GM19239 (cell line): ENCODE measurements at regions not wholly inside any gene's neighbourhood (a gene's known extent, or its start where the extent isn't known, plus 50 kb on each side); places are given as distances from the start of the nearest gene placed in this dataset.

ENCODE experiments used
- DNase-seq: peaks from one replicate; pipeline ENCODE4 v3.0.0; 2011; ENCODE audit warnings: low spot score; ENCODE audit not compliant: insufficient read length
- FAIRE-seq: peaks from 2 replicates; lab custom pipeline; 2011; peaks lifted over from hg19 to GRCh38; lab: Jason Lieb, UNC

DNA sequence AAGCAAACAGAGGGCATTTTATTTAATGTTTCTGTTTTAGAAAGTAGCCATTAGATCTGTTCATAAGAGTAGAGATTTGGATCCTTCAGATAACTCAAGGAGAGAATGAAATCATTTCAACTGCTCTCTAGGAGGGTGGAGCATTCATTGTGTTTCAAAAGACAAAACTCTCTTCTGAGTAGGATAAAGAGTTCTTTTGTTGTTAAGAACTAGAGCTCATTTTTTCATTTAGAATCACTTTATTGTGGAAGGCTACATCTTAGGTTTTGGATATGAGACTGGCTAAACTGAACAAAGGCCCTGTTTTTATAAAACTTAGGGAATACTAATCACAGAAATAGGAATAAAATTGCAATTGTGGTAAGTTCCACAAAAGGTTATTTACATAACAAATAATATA, 193.9 kb upstream of the PCDH10 start:
- FAIRE-seq: no peak

DNA sequence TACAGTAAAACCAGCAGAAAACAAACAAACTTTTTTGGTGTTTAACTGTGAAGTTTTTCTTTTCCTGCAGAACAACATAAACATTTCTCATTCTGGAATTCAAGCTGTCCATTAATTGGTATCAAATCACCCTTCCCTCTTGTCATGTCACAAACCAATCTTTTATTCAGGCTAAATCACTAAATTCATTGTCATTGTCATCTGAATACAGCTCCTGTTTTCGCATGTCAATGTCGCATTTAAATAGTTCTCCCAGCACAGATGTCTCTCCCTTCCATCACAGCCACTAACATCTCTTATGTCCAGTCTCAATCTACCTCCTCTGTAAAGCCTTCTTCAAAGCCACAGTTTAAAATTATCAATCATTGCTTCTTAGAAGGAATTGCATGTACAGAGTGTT, 192.1 kb upstream of the PCDH10 start:
- no peak for FAIRE-seq

More for the DNA sequence above, 193.9 kb upstream of the PCDH10 start:
- DNase-seq: no peak

DNA sequence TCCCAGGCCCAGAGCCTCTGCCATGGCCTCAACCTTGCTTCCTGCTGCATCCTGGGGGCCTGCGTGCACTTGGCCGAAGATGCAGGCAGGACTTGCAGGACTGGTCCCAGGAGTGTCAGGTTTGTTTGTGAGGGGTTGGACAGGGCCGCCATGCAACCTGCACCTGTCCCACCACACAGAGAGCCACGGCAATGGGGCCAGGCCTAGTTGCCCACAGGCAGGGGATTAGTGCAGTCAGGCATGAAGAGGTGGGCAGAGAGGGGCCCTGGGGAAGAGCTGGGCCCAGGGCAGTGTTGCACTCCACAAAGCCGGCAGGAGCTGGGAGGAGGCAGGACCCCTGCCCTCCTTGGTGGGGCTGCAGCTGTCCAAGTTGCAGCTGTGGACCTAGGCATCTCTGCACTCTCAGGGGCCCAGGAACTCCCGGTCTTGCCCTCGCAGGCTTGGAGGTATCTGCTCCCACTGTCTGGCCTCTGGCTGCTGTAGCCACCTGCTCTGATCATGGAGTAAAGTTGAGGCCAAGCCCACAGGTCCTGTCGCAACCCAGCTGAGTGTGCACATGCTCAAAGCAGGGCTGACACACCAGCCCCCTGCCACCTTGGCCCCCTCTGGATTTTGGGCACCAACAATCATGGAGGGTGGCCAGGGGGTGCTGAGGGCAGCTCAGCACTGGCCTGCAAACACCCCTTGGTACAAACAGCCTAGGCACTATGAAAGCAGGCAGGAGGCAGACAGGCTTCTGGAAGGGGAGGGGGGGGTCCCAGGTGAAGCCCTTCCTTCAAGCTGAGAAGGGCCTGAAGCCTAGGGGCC, 190.4 kb upstream of the PCDH10 start:
- DNase-seq: no peak
- no peak for FAIRE-seq

More for the DNA sequence above, 192.1 kb upstream of the PCDH10 start:
- no peak for DNase-seq

DNA sequence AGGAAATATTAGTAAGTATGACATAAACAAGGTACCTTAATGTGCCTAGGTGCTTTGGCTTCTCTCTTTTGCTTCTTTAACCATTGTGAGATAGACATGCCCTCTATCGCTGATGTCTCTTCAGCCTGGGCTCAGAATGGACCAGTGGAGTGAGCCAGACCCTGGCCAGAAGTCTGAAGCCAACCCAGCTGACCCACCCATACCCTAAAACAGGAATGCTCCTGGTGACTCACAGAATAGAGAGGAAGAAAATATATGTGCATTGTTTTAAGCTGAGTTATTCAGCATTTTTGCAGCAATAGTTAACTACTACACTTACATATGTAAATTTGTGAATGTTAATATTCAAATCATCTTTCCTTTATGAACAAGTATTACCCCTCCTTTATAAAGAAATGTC, 167.5 kb upstream of the PCDH10 start:
- DNase-seq (no peak), FAIRE-seq (no peak)

DNA sequence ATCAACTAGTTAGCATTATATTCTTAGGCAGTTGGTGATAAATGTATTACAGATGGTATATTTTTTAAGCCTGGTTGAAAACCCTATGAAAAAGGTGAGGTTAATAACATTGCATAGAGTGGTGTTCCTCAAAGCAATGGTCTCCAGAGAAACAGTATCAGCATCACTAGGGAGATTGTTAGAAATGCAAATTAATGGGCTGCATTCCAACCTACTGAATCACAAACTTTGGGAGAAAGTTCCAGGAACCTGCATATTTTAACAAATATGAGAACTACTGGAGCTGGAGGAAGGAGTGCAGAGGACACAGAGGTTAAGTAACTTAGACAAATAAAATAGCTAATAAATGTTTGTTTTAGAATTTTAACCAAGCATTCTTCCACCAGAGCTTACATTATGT, 166.9 kb upstream of the PCDH10 start:
- DNase-seq: no peak

DNA sequence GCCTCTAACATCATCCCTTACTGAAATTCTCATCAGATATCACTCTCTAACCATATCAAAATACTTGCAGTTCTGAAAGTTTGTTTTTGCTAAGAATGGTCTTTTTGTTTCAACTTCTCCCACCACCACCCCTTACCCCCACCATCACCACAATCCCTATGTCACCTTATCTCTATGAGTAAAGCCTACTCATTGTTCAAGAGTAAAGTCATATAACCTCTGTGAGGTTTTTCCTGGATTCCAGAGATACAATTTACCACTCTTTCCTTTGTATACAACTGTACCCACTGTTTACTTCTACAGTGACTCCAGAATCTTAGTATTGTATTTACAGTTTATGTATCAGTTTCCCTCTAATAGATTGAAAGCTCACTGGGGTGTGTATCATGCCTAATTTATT, 158.0 kb upstream of the PCDH10 start:
- DNase-seq: no peak
- no peak for FAIRE-seq

More for the DNA sequence above, 166.9 kb upstream of the PCDH10 start:
- FAIRE-seq: no peak

DNA sequence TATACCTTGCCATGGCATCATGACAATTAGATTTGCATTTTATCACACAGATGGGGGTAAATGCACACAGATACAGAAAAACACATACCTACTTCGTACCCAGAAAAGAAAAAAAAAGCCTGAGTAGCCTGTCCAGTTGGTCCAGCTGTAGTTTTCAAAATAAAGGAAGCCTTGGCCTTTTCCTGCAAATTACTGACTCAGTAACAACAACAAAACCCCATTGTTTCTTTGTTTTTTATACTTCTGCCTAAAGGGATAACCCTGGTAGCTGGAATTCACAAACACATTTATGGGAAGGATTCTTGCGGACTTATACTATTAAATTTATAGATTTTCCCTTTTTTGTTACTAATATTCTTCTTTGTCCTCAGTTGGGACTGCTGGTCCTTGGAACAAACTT, 156.4 kb upstream of the PCDH10 start:
- FAIRE-seq (no peak), DNase-seq (no peak)

DNA sequence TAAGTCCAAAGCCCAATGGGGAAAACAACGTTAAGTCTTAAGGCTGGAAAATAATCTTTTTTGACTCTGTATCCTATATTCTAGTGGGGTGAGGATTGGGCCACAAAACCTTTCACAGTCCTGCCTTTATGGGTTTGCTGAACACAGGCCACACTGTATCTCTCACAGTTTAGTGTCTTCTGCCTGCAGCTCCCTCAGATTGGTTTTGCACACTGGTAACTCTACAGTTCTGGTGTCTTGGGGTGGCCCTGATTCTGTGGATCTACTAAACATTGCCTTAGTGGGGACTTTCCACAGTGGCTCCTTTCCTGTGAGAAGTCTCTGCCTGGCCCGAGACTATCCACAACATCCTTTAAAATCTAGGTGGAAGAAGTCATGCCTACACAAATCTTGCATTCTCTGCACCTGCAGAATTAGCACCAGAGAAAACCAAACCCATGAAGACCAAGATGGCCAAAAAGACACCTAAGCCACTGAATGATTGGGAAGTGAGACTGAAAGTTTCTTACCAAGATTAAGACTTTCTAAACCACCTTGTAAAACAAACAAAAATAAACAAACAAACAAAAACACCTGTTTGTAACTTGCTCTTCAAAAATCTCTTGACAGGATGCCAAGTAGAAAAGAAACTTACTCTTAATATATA, 150.4 kb upstream of the PCDH10 start:
- FAIRE-seq (no peak), DNase-seq (no peak)

DNA sequence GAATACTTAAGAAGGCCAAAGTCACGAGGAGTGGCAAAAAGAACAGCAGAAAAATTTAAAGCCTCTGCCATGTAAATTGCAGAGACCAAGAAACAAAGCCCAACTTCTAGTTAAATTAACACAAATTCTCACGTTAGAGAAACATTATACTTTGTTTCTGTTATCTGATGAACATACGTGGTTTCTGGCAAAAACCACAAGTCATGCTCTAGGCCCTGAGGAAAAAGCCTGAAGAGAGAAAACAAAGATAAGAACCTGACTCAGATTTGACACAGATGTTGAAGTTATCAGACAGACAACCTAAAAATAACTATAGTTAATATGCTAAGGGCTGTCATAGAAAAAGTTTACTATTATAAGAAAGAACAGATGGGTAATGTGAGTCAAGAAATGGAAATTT, 149.1 kb upstream of the PCDH10 start:
- FAIRE-seq: no peak
- no peak for DNase-seq

DNA sequence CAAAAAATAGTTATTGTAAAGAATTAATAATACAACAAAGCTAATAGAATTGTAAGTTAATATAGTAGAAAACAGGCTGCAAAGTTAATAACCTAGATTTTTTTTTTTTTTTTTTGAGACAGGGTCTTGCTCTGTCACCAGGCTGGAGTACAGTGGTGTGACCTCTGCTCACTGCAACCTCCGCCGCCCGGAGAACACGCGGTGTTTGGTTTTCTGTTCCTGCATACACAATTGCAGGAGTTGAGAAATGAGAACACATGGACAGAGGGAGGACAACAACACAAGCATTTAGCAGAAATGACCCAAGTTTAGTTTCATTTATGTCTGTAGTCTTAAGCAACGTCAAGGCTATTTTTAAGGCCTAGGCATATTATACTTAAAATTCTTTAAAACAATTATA, 145.9 kb upstream of the PCDH10 start:
- FAIRE-seq: no peak
- DNase-seq: no peak

DNA sequence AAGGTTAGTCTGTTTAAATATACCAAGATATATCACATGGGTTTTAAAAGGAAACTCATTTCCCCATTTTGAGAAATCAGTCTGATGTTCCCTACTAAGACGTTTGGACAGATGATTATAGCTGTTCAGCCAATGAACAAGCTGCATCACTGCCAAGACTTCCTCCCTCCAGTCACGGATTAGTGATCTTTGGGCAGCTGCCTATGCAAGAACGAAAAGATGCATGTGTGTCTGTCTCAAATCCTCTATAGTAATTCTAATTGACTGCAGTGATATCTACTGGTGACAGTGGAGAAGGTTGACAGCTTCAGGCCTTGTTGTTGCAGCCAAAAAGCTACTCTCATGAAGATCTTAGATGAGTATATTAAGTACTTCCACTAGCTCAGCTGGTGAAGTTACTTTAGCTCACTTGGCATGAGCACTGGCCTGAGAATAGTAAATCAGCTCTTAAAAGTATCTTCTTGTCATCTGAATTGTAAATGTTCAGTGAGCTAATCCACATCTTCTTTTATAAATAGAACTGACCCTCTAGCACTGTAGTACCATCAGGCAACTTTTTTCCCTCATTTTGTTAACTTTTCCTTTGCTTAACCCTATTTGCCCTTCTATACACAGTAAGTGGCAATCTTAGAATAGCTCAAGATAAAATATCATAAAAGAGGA, 134.5 kb upstream of the PCDH10 start:
- no peak for DNase-seq
- FAIRE-seq: no peak

DNA sequence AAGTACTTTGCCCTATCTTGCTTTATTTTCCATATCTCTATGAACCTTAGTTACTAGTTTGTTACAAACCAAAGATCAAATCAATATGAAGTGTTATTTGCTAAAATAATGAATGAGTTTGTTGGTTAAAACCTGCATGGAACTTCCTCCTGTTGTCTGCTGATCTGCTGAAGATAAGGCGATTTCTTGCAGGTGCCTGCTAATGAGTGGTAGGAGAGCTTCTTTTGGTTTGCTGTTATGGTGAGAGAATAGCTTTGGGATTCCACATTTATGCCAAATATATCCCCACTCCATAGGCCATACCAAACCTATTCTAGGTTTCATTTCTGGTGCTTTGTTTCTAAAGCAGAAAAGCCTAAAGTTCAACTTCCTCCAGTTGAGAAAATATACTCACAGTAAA, 103.8 kb upstream of the PCDH10 start:
- DNase-seq (no peak), FAIRE-seq (no peak)

DNA sequence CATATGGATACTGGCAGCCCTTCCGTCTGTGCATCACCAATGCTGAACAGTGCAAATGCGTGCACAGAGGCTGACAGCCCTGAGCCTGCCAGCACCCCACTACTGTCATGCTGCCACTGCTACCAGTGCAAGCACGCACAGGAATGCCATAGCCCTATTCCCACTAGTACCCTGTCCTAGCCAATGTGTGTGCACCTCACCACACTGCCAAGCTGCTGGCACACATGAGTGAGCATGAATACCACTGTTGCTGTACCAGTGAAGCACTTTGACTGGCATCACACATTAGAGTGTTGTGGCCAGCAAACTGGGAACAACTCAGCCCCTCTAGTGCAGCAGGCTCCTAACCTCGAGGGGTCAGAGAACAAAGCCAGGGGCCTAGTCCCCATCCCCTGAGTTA, 102.9 kb upstream of the PCDH10 start:
- FAIRE-seq (no peak), DNase-seq (no peak)

DNA sequence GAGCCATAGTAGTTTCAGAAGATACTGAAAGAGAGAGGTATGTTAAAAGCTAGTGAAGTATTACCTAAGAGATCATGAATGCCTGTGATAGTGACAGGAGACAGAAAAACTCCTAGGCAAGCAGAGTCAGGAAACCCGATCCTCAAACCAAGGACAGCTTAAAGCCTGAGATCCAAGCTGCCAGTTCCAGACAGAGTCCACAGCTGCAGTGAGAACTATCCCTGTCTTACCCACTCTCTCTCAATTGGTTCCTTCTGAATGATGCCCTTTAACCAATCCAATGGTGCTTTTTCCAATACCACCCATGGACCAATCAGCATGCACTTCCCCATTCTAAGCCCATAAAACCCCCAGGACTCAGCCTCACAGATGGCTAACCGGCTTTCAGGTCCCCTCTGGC, 90.4 kb upstream of the PCDH10 start:
- DNase-seq (no peak), FAIRE-seq (no peak)

DNA sequence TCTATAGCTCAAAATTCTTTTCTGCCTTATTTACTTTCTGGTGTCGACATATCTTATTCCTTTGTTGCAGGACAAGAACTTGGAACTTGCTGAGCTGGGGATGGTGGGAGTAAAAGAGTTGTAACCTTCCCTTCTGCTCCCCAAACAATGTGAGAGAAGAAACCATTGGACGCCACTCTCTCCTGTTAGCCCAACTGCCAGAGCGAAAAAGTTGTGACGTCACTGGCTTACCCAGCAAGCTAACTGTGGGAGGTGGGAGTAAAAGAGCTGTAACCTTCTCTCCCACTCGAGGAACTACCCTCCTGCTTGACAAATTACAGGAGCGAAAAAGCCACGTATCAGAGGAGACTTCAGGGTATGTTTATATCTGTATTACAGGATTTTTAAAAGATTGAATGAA, 90.0 kb upstream of the PCDH10 start:
- DNase-seq (no peak), FAIRE-seq (no peak)

DNA sequence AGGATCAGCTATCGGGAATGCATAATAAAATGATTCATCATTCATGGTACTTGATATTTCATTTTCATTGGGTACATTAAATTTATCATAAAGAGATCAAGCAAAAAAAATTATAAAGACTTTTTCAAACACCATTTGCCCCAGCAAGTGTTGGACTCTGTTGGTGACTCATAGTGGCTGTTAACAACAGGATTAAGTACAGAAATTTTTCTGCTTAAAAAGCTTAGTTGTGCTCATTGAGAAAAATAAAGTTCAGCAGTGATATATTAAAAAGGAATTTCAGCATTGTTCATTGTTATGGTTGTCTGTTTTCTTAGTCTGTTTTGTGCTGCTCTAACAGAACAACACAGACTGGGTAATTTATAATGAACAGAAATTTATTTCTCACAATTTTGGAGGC, 86.2 kb upstream of the PCDH10 start:
- FAIRE-seq (no peak), DNase-seq (no peak)

DNA sequence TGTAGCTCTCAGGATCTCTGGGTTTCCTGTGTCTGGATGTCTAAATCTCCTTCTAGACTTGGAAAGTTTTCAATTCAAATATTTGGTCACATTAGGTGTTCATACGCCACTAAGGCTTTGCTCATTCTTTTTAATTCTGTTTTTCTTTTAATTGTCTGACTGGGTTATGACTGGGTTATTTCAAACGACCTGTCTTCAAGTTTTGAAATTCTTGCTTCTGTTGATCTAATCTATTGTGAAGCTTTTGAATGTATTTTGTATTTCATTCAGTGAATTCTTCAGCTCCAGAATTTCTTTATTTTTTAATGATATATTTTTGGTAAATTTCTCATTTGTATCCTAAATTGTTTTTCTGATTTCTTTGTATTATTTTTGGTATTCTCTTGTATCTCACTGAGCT, 81.0 kb upstream of the PCDH10 start:
- FAIRE-seq: no peak
- DNase-seq: no peak

DNA sequence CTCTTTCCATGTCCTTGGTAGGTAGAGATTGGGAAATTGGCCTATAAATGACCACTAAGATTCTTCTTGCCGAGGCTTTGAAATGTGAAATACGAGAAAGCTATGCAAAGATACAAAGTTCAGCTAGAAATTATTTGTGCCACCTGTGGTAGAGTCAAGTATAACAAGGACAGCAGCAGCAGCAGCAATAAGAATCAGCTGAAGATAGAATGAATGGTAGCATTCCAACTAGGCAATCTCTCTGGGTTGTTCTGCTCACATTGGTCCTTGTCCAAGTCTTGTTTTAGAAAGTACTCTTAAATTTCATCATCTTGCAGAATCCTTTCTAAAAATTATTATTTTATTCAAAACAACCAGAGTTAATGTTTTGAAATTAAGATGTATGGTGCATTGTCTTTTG, 67.8 kb upstream of the PCDH10 start:
- no peak for DNase-seq
- FAIRE-seq: no peak

DNA sequence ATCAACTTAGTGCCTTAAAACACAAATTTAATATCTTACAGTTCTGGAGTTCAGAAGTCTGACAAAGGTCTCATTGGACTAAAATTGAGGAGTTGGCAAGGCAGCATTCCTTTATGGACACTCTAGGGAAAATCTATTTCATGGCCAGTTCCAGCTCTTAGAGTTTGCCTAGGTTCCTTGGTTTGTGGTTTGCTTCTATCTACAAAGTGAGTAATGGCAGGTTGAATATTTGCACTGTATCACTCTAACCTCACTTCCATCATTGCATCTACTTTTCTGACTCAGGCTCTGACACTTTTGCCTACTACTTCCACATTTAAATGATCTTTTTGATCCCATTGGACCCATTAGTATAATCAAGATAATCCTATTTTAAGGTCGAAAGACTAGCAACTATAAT, 64.7 kb upstream of the PCDH10 start:
- DNase-seq: no peak
- no peak for FAIRE-seq

DNA sequence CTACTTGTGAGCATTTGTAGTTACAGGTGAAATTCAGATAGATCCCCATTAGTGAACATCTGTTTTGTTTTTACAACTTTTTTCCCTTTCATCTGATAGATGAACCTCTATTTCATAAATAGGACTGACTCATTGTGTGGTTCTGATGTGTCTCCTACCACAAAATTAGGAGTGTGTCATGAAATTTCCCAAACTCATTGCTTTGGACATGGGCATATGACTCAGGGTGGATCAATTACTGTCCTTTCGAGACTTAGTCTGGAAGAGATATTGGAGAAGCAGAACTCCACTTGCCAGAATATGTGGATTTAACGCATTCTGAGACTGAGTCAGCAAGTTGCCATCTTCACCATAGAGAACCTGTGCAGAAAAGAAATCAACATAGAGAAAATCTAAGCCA, 53.5 kb upstream of the PCDH10 start:
- DNase-seq (no peak), FAIRE-seq (no peak)

DNA sequence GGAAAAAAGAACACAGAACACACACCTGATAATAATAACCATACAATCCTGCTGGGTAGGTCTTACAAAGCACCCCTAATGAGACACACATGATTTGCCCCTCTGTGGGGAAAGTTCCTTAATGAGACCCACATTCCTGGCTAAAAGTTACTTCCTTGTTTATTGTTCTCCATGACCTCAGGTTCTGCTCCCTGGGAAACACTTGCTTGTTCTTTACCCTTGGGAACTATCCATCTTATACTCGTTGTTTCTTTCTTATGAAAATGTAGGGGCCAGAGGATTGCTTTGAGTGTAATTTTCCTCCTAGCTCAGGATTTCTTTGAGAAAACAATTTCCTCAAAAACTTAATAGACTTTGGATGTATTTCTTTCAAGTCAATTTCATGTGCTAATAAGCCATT, 52.1 kb upstream of the PCDH10 start:
- no peak for DNase-seq
- no peak for FAIRE-seq
